ENCODE measurements at regions not wholly inside any gene's neighbourhood (a gene's known extent, or its start where the extent isn't known, plus 50 kb on each side); places are given as distances from the start of the nearest gene placed in this dataset.

DNA sequence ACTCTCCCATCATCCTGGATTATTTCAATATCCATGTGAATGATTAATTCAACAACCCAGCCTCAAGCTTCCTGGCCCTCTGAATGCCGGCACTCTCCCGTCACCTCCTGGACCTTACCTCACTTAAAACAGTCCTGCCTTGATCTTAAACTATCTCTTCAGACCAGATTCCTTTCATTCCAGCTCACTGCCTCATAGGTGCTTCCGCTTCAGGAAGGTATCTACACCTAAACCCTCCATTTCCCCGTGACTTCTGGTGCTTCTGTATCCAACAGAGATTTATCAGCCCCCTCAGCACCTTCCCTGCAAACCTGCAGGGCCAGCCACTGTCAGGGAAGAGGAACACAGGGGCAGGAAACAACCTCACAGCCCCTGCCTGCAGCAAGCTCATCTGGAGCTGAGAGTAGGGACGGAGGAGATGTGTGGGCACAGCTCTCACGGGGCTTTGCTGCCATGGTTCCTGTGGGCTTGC, 98.9 kb upstream of the TJP1 start:
- H3K27me3 ChIP-seq = peaks cover 61% of the 10 kb centered on the region
- no peaks in the 10 kb centered on the region for H3K4me1 ChIP-seq (ENCODE audit: control insufficient read depth in 1 of 2, insufficient read depth in 1 of 2, low read depth in 1 of 2, low read length in 1 of 2)
- no peaks in the 10 kb centered on the region for H3K36me3 ChIP-seq
- H3K4me3 ChIP-seq (ENCODE audit: low read depth in 1 of 2, low read length in 1 of 2) = no peak overlapping the region
- H3K27ac ChIP-seq = no peak overlapping the region
- TF ChIP-seq, protein P1, sequence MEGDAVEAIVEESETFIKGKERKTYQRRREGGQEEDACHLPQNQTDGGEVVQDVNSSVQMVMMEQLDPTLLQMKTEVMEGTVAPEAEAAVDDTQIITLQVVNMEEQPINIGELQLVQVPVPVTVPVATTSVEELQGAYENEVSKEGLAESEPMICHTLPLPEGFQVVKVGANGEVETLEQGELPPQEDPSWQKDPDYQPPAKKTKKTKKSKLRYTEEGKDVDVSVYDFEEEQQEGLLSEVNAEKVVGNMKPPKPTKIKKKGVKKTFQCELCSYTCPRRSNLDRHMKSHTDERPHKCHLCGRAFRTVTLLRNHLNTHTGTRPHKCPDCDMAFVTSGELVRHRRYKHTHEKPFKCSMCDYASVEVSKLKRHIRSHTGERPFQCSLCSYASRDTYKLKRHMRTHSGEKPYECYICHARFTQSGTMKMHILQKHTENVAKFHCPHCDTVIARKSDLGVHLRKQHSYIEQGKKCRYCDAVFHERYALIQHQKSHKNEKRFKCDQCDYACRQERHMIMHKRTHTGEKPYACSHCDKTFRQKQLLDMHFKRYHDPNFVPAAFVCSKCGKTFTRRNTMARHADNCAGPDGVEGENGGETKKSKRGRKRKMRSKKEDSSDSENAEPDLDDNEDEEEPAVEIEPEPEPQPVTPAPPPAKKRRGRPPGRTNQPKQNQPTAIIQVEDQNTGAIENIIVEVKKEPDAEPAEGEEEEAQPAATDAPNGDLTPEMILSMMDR (IDR thresholded peaks at IDR 0.05) = no peak
- no peaks in the 10 kb centered on the region for H3K9me3 ChIP-seq

DNA sequence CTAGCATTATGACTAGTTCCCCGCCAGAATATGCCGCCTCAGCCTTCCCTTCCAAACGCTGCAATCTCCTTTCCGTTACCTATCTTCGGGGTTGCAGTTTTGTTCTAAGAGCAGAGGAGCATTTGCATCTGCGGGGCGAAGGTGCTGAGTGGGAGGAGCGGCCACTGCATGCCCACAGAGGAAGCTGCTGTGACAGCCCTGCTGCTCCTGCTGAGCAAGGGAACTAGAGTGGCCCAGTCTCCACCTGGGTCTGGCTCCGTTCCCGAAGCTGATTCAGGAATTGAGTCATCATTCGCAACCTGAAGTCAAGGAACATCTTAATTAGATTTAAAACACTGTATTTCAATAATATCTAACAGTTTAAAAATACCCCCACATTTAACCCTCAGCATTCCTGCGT, 98.2 kb upstream of the TJP1 start:
- Histone ChIP-seq H3K27me3 (peaks cover 54% of the 10 kb centered on the region), H3K4me3 (ENCODE audit: low read depth in 1 of 2, low read length in 1 of 2) (no peak overlapping the region), H3K36me3 (no peaks in the 10 kb centered on the region), H3K4me1 (ENCODE audit: control insufficient read depth in 1 of 2, insufficient read depth in 1 of 2, low read depth in 1 of 2, low read length in 1 of 2) (no peaks in the 10 kb centered on the region), H3K27ac (no peak overlapping the region), H3K9me3 (no peaks in the 10 kb centered on the region)
- TF ChIP-seq, protein P1 (IDR thresholded peaks at IDR 0.05) = no peak

DNA sequence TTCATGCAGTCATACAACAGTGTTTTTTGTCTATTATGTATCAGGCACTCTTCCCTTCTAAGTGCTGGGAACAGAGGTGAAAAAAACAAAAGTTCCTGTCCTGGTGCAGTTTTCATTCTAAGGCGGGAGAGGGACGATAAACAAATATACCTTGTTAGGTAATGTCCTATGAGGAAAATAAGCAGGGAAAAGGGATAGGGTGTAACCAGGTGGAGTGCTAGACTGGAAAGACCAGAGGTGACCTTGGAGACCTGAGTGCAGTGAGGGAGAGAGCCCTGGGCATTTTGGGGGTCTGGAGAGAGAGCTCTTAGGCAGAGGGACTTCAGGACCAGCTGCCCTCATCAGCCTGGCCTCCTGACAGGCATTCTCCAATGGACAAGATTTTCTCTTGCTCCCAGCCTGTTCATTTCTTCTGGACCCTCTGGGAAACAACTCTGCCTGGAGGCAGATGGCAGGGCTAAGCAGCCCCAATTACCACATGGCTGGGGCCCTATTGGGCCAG, 97.2 kb upstream of the TJP1 start:
- Histone ChIP-seq H3K27ac (no peak overlapping the region), H3K4me1 (ENCODE audit: control insufficient read depth in 1 of 2, insufficient read depth in 1 of 2, low read depth in 1 of 2, low read length in 1 of 2) (no peaks in the 10 kb centered on the region), H3K9me3 (no peaks in the 10 kb centered on the region), H3K4me3 (ENCODE audit: low read depth in 1 of 2, low read length in 1 of 2) (no peak overlapping the region), H3K27me3 (peaks cover 44% of the 10 kb centered on the region), H3K36me3 (no peaks in the 10 kb centered on the region)
- TF ChIP-seq, protein P1 (IDR thresholded peaks at IDR 0.05) = no peak

DNA sequence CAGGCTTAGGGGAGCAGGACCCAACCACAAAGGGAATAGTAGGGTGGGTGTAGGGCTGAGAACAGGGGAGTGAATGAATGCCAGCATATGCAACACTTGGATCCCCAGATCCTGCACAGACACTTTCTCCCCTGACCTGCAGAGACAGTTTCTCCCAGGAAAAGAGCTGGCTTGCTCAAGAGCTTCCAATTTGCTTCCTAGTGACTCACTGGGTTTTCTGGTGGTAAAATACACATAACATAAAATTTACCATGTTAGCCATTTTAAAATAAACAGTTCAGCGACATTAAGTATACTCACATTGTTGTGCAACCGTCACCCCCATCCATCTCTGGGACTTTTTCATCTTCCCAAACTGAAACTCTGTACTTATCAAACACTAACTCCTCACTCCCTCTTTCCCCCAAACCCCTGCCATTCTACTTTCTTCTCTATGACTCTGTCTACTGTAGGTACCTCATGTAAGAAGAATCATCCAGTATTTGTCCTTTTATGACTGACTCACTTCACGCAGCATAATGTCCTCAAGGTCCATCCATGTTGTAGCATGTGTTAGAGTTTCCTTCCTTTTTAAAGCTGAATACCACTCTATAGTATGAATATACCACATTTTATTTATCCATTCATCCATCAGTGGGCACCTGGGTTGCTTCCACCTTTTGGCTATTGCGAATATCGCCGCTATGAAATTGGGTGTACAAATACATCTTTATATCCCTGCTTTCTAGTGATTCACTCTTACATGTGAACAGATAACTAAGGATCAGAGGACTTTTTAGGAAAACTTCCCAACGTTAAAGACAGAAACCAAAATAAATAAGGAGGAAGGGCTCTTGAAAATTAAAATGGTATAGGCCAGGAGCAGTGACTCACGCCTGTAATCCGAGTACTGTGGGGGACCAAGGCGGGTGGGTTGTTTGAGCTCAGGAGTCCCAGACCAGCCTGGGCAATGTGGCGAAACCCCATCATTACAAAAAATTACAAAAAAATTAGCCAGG, 95.6 kb upstream of the TJP1 start:
- Histone ChIP-seq H3K36me3 (no peaks in the 10 kb centered on the region), H3K27me3 (peaks cover 33% of the 10 kb centered on the region), H3K27ac (no peak overlapping the region), H3K4me3 (ENCODE audit: low read depth in 1 of 2, low read length in 1 of 2) (no peak overlapping the region), H3K9me3 (no peaks in the 10 kb centered on the region), H3K4me1 (ENCODE audit: control insufficient read depth in 1 of 2, insufficient read depth in 1 of 2, low read depth in 1 of 2, low read length in 1 of 2) (no peaks in the 10 kb centered on the region)
- TF ChIP-seq, protein P1 (IDR thresholded peaks at IDR 0.05) = no peak

DNA sequence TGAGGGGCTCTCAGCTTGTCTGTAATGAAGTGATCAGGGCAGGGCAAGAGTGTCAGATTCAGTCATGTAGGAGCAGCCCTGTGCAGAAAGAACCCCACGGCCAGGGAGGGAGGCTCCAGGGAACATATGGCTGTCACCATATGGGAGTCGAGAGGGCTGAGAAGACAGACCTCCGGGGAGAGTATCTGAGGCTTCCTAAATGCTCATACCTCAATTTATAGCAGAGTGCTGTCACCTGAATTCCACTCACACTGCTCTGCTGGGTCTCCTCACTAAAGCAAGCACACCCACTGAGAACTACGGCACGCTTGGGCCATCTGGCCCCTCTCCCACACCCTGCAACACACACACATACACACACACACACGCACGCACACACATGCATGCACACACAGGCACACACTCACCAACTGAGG, 92.3 kb upstream of the TJP1 start:
- Histone ChIP-seq H3K4me1 (ENCODE audit: control insufficient read depth in 1 of 2, insufficient read depth in 1 of 2, low read depth in 1 of 2, low read length in 1 of 2) (no peaks in the 10 kb centered on the region), H3K27me3 (peaks cover under 1% of the 10 kb centered on the region), H3K4me3 (ENCODE audit: low read depth in 1 of 2, low read length in 1 of 2) (no peak overlapping the region), H3K36me3 (no peaks in the 10 kb centered on the region), H3K27ac (no peak overlapping the region), H3K9me3 (no peaks in the 10 kb centered on the region)
- TF ChIP-seq, protein P1 (IDR thresholded peaks at IDR 0.05) = no peak
